HG03280 (cell line): ENCODE measurements at regions not wholly inside any gene's neighbourhood (a gene's known extent, or its start where the extent isn't known, plus 50 kb on each side); places are given as distances from the start of the nearest gene placed in this dataset.
"Not testable (repeated sequence)": the region's sequence is repeated elsewhere in the genome, so short reads cannot be mapped to it uniquely, and the experiment has no call there.

Source experiments
- ATAC-seq: cut with Tn5 transposase; IDR thresholded peaks from one replicate; pipeline ENCODE4 v1.9.1; 2021; ENCODE audit warnings: mild to moderate bottlenecking, moderate library complexity; ENCODE audit not compliant: unreplicated experiment

GRCh38 chrX:63470506-63470905 is 119.4 kb upstream of the SPIN4 start:
- ATAC-seq, result no peak

GRCh38 chrX:63466690-63467089 is 115.6 kb upstream of the SPIN4 start:
- ATAC-seq, result no peak

- ATAC-seq, result no peak
Measured at GRCh38 chrX:63458981-63459380, 107.8 kb upstream of the SPIN4 start.

- ATAC-seq, result no peak
Measured at GRCh38 chrX:63453571-63453970, 102.4 kb upstream of the SPIN4 start.

- ATAC-seq, result no peak
Measured at GRCh38 chrX:63441717-63442116, 90.6 kb upstream of the SPIN4 start.

GRCh38 chrX:63439580-63439979 is 88.4 kb upstream of the SPIN4 start:
- ATAC-seq, result no peak

- ATAC-seq, result no peak
Measured at GRCh38 chrX:63436865-63437264, 85.7 kb upstream of the SPIN4 start.

- no peak for ATAC-seq
Measured at GRCh38 chrX:63434665-63435064, 83.5 kb upstream of the SPIN4 start.

- no peak for ATAC-seq
Measured at GRCh38 chrX:63434206-63434605, 83.1 kb upstream of the SPIN4 start.

- no peak for ATAC-seq
Measured at GRCh38 chrX:63430026-63430425, 78.9 kb upstream of the SPIN4 start.

GRCh38 chrX:63428348-63428747 is 77.2 kb upstream of the SPIN4 start:
- no peak for ATAC-seq

GRCh38 chrX:63426519-63426918 is 75.4 kb upstream of the SPIN4 start:
- ATAC-seq, result no peak

GRCh38 chrX:63424063-63424462 is 72.9 kb upstream of the SPIN4 start:
- no peak for ATAC-seq

- no peak for ATAC-seq
Measured at GRCh38 chrX:63421411-63421810, 70.3 kb upstream of the SPIN4 start.

- no peak for ATAC-seq
Measured at GRCh38 chrX:63418211-63418610, 67.1 kb upstream of the SPIN4 start.

GRCh38 chrX:63417649-63418048 is 66.5 kb upstream of the SPIN4 start:
- no peak for ATAC-seq

GRCh38 chrX:63409934-63410333 is 58.8 kb upstream of the SPIN4 start:
- ATAC-seq, result not testable (repeated sequence)

GRCh38 chrX:63408050-63408449 is 56.9 kb upstream of the SPIN4 start:
- ATAC-seq, result no peak

GRCh38 chrX:63404332-63404731 is 53.2 kb upstream of the SPIN4 start:
- ATAC-seq, result no peak

GRCh38 chrX:63402106-63402505 is 51.0 kb upstream of the SPIN4 start:
- no peak for ATAC-seq
